A549 (cell line): ENCODE measurements at regions not wholly inside any gene's neighbourhood (a gene's known extent, or its start where the extent isn't known, plus 50 kb on each side); places are given as distances from the start of the nearest gene placed in this dataset.
"Not testable (repeated sequence)": the region's sequence is repeated elsewhere in the genome, so short reads cannot be mapped to it uniquely, and the experiment has no call there.

Experiments
- BHLHE40 ChIP-seq: IDR thresholded peaks from 2 replicates; pipeline ENCODE4 v1.6.1; 2012; ENCODE audit warnings: low read depth, low read length, inconsistent platforms
- CEBPB ChIP-seq, 2 experiments: fragments of >200 bp in 1 of 2; sonication (Bioruptor Twin) in 1 of 2; formaldehyde crosslinking in 1 of 2; IDR thresholded peaks; 2 replicates each; pipeline ENCODE4 v1.6.1; 2012 to 2016
- CHD2 ChIP-seq: fragments of 150-350 bp; IDR thresholded peaks from 2 replicates; pipeline ENCODE4 v1.6.1; 2014; ENCODE audit warnings: low read length; ENCODE audit not compliant: partially characterized antibody
- POLR2A ChIP-seq: IDR thresholded peaks from 2 replicates; pipeline ENCODE4 v1.6.1; 2012; ENCODE audit warnings: mild to moderate bottlenecking, low read length
- RAD21 ChIP-seq, 2 experiments: fragments of >200 bp in 1 of 2; sonication (Bioruptor Twin) in 1 of 2; formaldehyde crosslinking in 1 of 2; IDR thresholded peaks in 1 of 2; conservative IDR thresholded peaks in 1 of 2; 2 replicates in 1 of 2; 3 replicates in 1 of 2; pipeline ENCODE4 v1.6.1; 2012 to 2018; ENCODE audit warnings: inconsistent platforms in 1 of 2
- TF ChIP-seq, protein P1 (sequence below): IDR thresholded peaks from 2 replicates; pipeline ENCODE4 v1.6.1; 2012

DNA sequence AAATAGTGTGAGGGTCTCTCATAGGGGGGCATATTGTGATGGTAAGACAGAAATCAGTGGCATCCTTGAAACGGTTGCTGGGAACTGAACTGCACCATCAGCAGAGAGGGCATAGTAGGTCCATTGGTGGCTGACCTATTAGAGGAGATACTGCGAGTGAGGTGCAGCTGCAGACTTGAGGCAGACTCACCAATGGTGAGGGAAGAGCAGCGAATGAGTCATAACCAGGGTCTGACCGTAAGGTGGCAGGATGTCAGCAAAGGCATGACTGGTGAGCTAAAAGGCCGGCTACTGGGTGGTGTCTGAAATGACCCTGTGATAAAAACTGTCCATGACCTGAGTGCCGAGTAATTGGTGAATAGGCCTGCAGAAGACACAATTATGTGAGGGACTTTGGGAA is 86.7 kb downstream of the TNFRSF13B start:
- TF ChIP-seq CEBPB (IDR thresholded peaks at IDR 0.05); BHLHE40; CHD2; RAD21 (conservative IDR thresholded peaks at IDR 0.05 in 1 of 2, IDR thresholded peaks at IDR 0.05 in 1 of 2); POLR2A: not testable (repeated sequence)
- TF ChIP-seq, protein P1, sequence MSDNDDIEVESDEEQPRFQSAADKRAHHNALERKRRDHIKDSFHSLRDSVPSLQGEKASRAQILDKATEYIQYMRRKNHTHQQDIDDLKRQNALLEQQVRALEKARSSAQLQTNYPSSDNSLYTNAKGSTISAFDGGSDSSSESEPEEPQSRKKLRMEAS = not testable (repeated sequence)
